HL-60 (cell line): ENCODE measurements at regions not wholly inside any gene's neighbourhood (a gene's known extent, or its start where the extent isn't known, plus 50 kb on each side); places are given as distances from the start of the nearest gene placed in this dataset.

Experiments used
- GABPA ChIP-seq: IDR thresholded peaks from 2 replicates; pipeline ENCODE4 v1.6.1; 2012; ENCODE audit warnings: low read depth
- POLR2AphosphoS5 ChIP-seq: IDR thresholded peaks from 2 replicates; pipeline ENCODE4 v1.6.1; 2012; ENCODE audit warnings: low read depth
- TF ChIP-seq, protein P1 (sequence below): IDR thresholded peaks from one replicate; pipeline ENCODE4 v1.5.1; 2011; ENCODE audit warnings: low read length, control low read depth, inconsistent platforms; ENCODE audit not compliant: insufficient read depth
- TF ChIP-seq, protein P2 (sequence below): IDR thresholded peaks from 2 replicates; pipeline ENCODE4 v1.6.1; 2012; ENCODE audit warnings: low read depth; ENCODE audit not compliant: insufficient replicate concordance

DNA sequence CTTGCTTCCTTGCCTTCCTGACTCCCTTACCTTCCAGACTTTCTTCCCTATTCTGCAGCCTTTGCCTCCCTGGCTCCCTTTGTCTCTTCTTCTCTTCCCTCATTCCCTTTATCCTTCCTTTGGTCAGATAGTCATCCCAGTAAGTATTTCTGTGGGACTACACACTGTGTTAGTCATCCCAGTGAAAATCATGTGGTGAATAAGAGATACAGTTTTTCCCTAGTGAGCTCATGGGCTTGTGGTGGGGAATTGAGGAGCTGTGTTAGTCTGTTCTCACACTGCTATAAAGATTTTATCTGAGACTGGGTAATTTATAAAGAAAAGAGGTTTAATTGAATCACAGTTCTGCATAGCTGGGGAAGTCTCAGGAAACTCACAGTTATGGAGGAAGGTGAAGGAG is 109.8 kb upstream of the EDIL3 start:
- TF ChIP-seq, protein P1, sequence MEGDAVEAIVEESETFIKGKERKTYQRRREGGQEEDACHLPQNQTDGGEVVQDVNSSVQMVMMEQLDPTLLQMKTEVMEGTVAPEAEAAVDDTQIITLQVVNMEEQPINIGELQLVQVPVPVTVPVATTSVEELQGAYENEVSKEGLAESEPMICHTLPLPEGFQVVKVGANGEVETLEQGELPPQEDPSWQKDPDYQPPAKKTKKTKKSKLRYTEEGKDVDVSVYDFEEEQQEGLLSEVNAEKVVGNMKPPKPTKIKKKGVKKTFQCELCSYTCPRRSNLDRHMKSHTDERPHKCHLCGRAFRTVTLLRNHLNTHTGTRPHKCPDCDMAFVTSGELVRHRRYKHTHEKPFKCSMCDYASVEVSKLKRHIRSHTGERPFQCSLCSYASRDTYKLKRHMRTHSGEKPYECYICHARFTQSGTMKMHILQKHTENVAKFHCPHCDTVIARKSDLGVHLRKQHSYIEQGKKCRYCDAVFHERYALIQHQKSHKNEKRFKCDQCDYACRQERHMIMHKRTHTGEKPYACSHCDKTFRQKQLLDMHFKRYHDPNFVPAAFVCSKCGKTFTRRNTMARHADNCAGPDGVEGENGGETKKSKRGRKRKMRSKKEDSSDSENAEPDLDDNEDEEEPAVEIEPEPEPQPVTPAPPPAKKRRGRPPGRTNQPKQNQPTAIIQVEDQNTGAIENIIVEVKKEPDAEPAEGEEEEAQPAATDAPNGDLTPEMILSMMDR, result no peak
- TF ChIP-seq, protein P2, sequence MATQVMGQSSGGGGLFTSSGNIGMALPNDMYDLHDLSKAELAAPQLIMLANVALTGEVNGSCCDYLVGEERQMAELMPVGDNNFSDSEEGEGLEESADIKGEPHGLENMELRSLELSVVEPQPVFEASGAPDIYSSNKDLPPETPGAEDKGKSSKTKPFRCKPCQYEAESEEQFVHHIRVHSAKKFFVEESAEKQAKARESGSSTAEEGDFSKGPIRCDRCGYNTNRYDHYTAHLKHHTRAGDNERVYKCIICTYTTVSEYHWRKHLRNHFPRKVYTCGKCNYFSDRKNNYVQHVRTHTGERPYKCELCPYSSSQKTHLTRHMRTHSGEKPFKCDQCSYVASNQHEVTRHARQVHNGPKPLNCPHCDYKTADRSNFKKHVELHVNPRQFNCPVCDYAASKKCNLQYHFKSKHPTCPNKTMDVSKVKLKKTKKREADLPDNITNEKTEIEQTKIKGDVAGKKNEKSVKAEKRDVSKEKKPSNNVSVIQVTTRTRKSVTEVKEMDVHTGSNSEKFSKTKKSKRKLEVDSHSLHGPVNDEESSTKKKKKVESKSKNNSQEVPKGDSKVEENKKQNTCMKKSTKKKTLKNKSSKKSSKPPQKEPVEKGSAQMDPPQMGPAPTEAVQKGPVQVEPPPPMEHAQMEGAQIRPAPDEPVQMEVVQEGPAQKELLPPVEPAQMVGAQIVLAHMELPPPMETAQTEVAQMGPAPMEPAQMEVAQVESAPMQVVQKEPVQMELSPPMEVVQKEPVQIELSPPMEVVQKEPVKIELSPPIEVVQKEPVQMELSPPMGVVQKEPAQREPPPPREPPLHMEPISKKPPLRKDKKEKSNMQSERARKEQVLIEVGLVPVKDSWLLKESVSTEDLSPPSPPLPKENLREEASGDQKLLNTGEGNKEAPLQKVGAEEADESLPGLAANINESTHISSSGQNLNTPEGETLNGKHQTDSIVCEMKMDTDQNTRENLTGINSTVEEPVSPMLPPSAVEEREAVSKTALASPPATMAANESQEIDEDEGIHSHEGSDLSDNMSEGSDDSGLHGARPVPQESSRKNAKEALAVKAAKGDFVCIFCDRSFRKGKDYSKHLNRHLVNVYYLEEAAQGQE, result no peak
- TF ChIP-seq POLR2AphosphoS5 (no peak), GABPA (no peak)
